ENCODE measurements at regions not wholly inside any gene's neighbourhood (a gene's known extent, or its start where the extent isn't known, plus 50 kb on each side); places are given as distances from the start of the nearest gene placed in this dataset.

GRCh38 chrX:87727620-87728019 lies 210.0 kb downstream of the KLHL4 start:
- no peak overlapping the region for H3K4me3 ChIP-seq (ENCODE audit: low read length in 2 of 2)
- no peaks in the 10 kb centered on the region for H3K27me3 ChIP-seq (ENCODE audit: insufficient read depth, low read length)
- Mint-ChIP-seq H3K27ac (no peak overlapping the region), H3K4me3 (no peak overlapping the region), H3K27me3 (no peaks in the 10 kb centered on the region), H3K9me3 (peaks cover 0 to 3% (median 0%) of the 10 kb centered on the region in 8 donors), H3K4me1 (no peaks in the 10 kb centered on the region), H3K36me3 (no peaks in the 10 kb centered on the region)
- no peaks in the 10 kb centered on the region for H3K36me3 ChIP-seq (ENCODE audit: insufficient read depth, low read length)
- ChIA-PET POLR2A (ENCODE audit: partially characterized antibody) (no interaction called here), CTCF (ENCODE audit: partially characterized antibody) (no interaction called here)
- no peak for DNase-seq
- no peak overlapping the region for H3K27ac ChIP-seq (ENCODE audit: low read depth, low read length)
- H3K4me1 ChIP-seq (ENCODE audit: insufficient read depth, low read length): no peaks in the 10 kb centered on the region
- intact Hi-C loops (cut with micrococcal nuclease): no loop called here
- H3K9me3 ChIP-seq (ENCODE audit: control insufficient read depth in 1 of 2, low read length in 2 of 2): no peaks in the 10 kb centered on the region

GRCh38 chrX:87728024-87728423 lies 210.4 kb downstream of the KLHL4 start:
- H3K9me3 ChIP-seq (ENCODE audit: control insufficient read depth in 1 of 2, low read length in 2 of 2): no peaks in the 10 kb centered on the region

GRCh38 chrX:87728459-87728858 lies 210.9 kb downstream of the KLHL4 start:
- no peaks in the 10 kb centered on the region for H3K36me3 Mint-ChIP-seq
- Histone ChIP-seq H3K9me3 (ENCODE audit: control insufficient read depth in 1 of 2, low read length in 2 of 2) (no peaks in the 10 kb centered on the region), H3K4me3 (ENCODE audit: low read length in 2 of 2) (no peak overlapping the region), H3K27me3 (ENCODE audit: insufficient read depth, low read length) (no peaks in the 10 kb centered on the region), H3K4me1 (ENCODE audit: insufficient read depth, low read length) (no peaks in the 10 kb centered on the region), H3K36me3 (ENCODE audit: insufficient read depth, low read length) (no peaks in the 10 kb centered on the region), H3K27ac (ENCODE audit: low read depth, low read length) (no peak overlapping the region)
- CTCF ChIA-PET (ENCODE audit: partially characterized antibody): no interaction called here
- no peak for DNase-seq
- H3K4me3 Mint-ChIP-seq: no peak overlapping the region
- H3K9me3 Mint-ChIP-seq: peaks cover 0 to 3% (median 0%) of the 10 kb centered on the region in 8 donors
- intact Hi-C loops (cut with micrococcal nuclease): no loop called here
- H3K27me3 Mint-ChIP-seq: no peaks in the 10 kb centered on the region
- no peaks in the 10 kb centered on the region for H3K4me1 Mint-ChIP-seq
- POLR2A ChIA-PET (ENCODE audit: partially characterized antibody): no interaction called here
- H3K27ac Mint-ChIP-seq: no peak overlapping the region

More at GRCh38 chrX:87728024-87728423, 210.4 kb downstream of the KLHL4 start:
- Histone ChIP-seq H3K36me3 (ENCODE audit: insufficient read depth, low read length) (no peaks in the 10 kb centered on the region), H3K4me3 (ENCODE audit: low read length in 2 of 2) (no peak overlapping the region), H3K4me1 (ENCODE audit: insufficient read depth, low read length) (no peaks in the 10 kb centered on the region), H3K27me3 (ENCODE audit: insufficient read depth, low read length) (no peaks in the 10 kb centered on the region), H3K27ac (ENCODE audit: low read depth, low read length) (no peak overlapping the region)
- intact Hi-C loops (cut with micrococcal nuclease): no loop called here
- no peaks in the 10 kb centered on the region for H3K27me3 Mint-ChIP-seq
- DNase-seq: no peak
- H3K27ac Mint-ChIP-seq: no peak overlapping the region
- H3K9me3 Mint-ChIP-seq: peaks cover 0 to 3% (median 0%) of the 10 kb centered on the region in 8 donors
- no peaks in the 10 kb centered on the region for H3K36me3 Mint-ChIP-seq
- H3K4me3 Mint-ChIP-seq: no peak overlapping the region
- H3K4me1 Mint-ChIP-seq: no peaks in the 10 kb centered on the region
- CTCF ChIA-PET (ENCODE audit: partially characterized antibody): no interaction called here
- POLR2A ChIA-PET (ENCODE audit: partially characterized antibody): no interaction called here

GRCh38 chrX:87732133-87732532 lies 214.5 kb downstream of the KLHL4 start:
- no peaks in the 10 kb centered on the region for H3K4me1 ChIP-seq (ENCODE audit: insufficient read depth, low read length)
- H3K27ac ChIP-seq (ENCODE audit: low read depth, low read length): no peak overlapping the region
- Mint-ChIP-seq H3K4me1 (no peaks in the 10 kb centered on the region), H3K27me3 (no peaks in the 10 kb centered on the region), H3K9me3 (peaks cover 0 to 7% (median 0%) of the 10 kb centered on the region in 8 donors), H3K4me3 (no peak overlapping the region), H3K36me3 (no peaks in the 10 kb centered on the region), H3K27ac (no peak overlapping the region)
- DNase-seq: no peak
- intact Hi-C loops (cut with micrococcal nuclease): no loop called here
- no peaks in the 10 kb centered on the region for H3K27me3 ChIP-seq (ENCODE audit: insufficient read depth, low read length)
- H3K36me3 ChIP-seq (ENCODE audit: insufficient read depth, low read length): no peaks in the 10 kb centered on the region
- no peaks in the 10 kb centered on the region for H3K9me3 ChIP-seq (ENCODE audit: control insufficient read depth in 1 of 2, low read length in 2 of 2)
- ChIA-PET POLR2A (ENCODE audit: partially characterized antibody) (no interaction called here), CTCF (ENCODE audit: partially characterized antibody) (no interaction called here)
- no peak overlapping the region for H3K4me3 ChIP-seq (ENCODE audit: low read length in 2 of 2)

GRCh38 chrX:87736576-87736975 lies 219.0 kb downstream of the KLHL4 start:
- no peak for DNase-seq
- Histone ChIP-seq H3K27me3 (ENCODE audit: insufficient read depth, low read length) (no peaks in the 10 kb centered on the region), H3K4me1 (ENCODE audit: insufficient read depth, low read length) (no peaks in the 10 kb centered on the region), H3K4me3 (ENCODE audit: low read length in 2 of 2) (no peak overlapping the region), H3K36me3 (ENCODE audit: insufficient read depth, low read length) (no peaks in the 10 kb centered on the region), H3K9me3 (ENCODE audit: control insufficient read depth in 1 of 2, low read length in 2 of 2) (no peaks in the 10 kb centered on the region), H3K27ac (ENCODE audit: low read depth, low read length) (no peak overlapping the region)
- no peak overlapping the region for H3K27ac Mint-ChIP-seq
- H3K27me3 Mint-ChIP-seq: no peaks in the 10 kb centered on the region
- H3K9me3 Mint-ChIP-seq: peaks cover 0 to 7% (median 0%) of the 10 kb centered on the region in 8 donors
- H3K4me3 Mint-ChIP-seq: no peak overlapping the region
- ChIA-PET CTCF (ENCODE audit: partially characterized antibody) (no interaction called here), POLR2A (ENCODE audit: partially characterized antibody) (no interaction called here)
- intact Hi-C loops (cut with micrococcal nuclease): no loop called here
- no peaks in the 10 kb centered on the region for H3K4me1 Mint-ChIP-seq
- no peaks in the 10 kb centered on the region for H3K36me3 Mint-ChIP-seq

GRCh38 chrX:87744391-87744790 lies 226.8 kb downstream of the KLHL4 start:
- peaks cover 0 to 3% (median 0%) of the 10 kb centered on the region in 8 donors for H3K9me3 Mint-ChIP-seq
- no peaks in the 10 kb centered on the region for H3K27me3 Mint-ChIP-seq
- H3K4me1 Mint-ChIP-seq: no peaks in the 10 kb centered on the region
- Histone ChIP-seq H3K4me3 (ENCODE audit: low read length in 2 of 2) (no peak overlapping the region), H3K4me1 (ENCODE audit: insufficient read depth, low read length) (no peaks in the 10 kb centered on the region), H3K27me3 (ENCODE audit: insufficient read depth, low read length) (no peaks in the 10 kb centered on the region), H3K27ac (ENCODE audit: low read depth, low read length) (no peak overlapping the region), H3K36me3 (ENCODE audit: insufficient read depth, low read length) (no peaks in the 10 kb centered on the region), H3K9me3 (ENCODE audit: control insufficient read depth in 1 of 2, low read length in 2 of 2) (no peaks in the 10 kb centered on the region)
- ChIA-PET CTCF (ENCODE audit: partially characterized antibody) (no interaction called here), POLR2A (ENCODE audit: partially characterized antibody) (no interaction called here)
- no peak overlapping the region for H3K27ac Mint-ChIP-seq
- H3K36me3 Mint-ChIP-seq: no peaks in the 10 kb centered on the region
- H3K4me3 Mint-ChIP-seq: no peak overlapping the region
- DNase-seq: no peak
- intact Hi-C loops (cut with micrococcal nuclease): no loop called here

GRCh38 chrX:87755493-87755892 lies 237.9 kb downstream of the KLHL4 start:
- ChIA-PET POLR2A (ENCODE audit: partially characterized antibody) (no interaction called here), CTCF (ENCODE audit: partially characterized antibody) (no interaction called here)
- DNase-seq: no peak
- H3K4me1 ChIP-seq (ENCODE audit: insufficient read depth, low read length): no peaks in the 10 kb centered on the region
- Mint-ChIP-seq H3K4me1 (no peaks in the 10 kb centered on the region), H3K4me3 (no peak overlapping the region), H3K27ac (no peak overlapping the region), H3K36me3 (no peaks in the 10 kb centered on the region), H3K9me3 (peaks cover 2 to 29% (median 8%) of the 10 kb centered on the region in 8 donors), H3K27me3 (no peaks in the 10 kb centered on the region)
- H3K36me3 ChIP-seq (ENCODE audit: insufficient read depth, low read length): no peaks in the 10 kb centered on the region
- intact Hi-C loops (cut with micrococcal nuclease): no loop called here
- H3K27ac ChIP-seq (ENCODE audit: low read depth, low read length): no peak overlapping the region
- H3K4me3 ChIP-seq (ENCODE audit: low read length in 2 of 2): no peak overlapping the region
- H3K9me3 ChIP-seq (ENCODE audit: control insufficient read depth in 1 of 2, low read length in 2 of 2): no peaks in the 10 kb centered on the region
- no peaks in the 10 kb centered on the region for H3K27me3 ChIP-seq (ENCODE audit: insufficient read depth, low read length)

GRCh38 chrX:87788976-87789375 lies 271.4 kb downstream of the KLHL4 start:
- POLR2A ChIA-PET (ENCODE audit: partially characterized antibody): no interaction called here
- no peaks in the 10 kb centered on the region for H3K9me3 ChIP-seq (ENCODE audit: control insufficient read depth in 1 of 2, low read length in 2 of 2)
- H3K27ac Mint-ChIP-seq: no peak overlapping the region

More at GRCh38 chrX:87788976-87789375, 271.4 kb downstream of the KLHL4 start:
- no peaks in the 10 kb centered on the region for H3K4me1 ChIP-seq (ENCODE audit: insufficient read depth, low read length)
- no peaks in the 10 kb centered on the region for H3K27me3 ChIP-seq (ENCODE audit: insufficient read depth, low read length)
- no peaks in the 10 kb centered on the region for H3K4me1 Mint-ChIP-seq
- intact Hi-C loops (cut with micrococcal nuclease): no loop called here
- no peaks in the 10 kb centered on the region for H3K27me3 Mint-ChIP-seq
- H3K36me3 ChIP-seq (ENCODE audit: insufficient read depth, low read length): no peaks in the 10 kb centered on the region
- no peak overlapping the region for H3K27ac ChIP-seq (ENCODE audit: low read depth, low read length)
- H3K36me3 Mint-ChIP-seq: no peaks in the 10 kb centered on the region
- H3K4me3 ChIP-seq (ENCODE audit: low read length in 2 of 2): no peak overlapping the region
- CTCF ChIA-PET (ENCODE audit: partially characterized antibody): no interaction called here
- peaks cover 0 to 16% (median 5%) of the 10 kb centered on the region in 8 donors for H3K9me3 Mint-ChIP-seq
- no peak for DNase-seq
- H3K4me3 Mint-ChIP-seq: no peak overlapping the region
